MCF 10A (cell line): ENCODE measurements at regions not wholly inside any gene's neighbourhood (a gene's known extent, or its start where the extent isn't known, plus 50 kb on each side); places are given as distances from the start of the nearest gene placed in this dataset.

Experiments
- BruUV-seq: library from RNA; stranded (reverse); fragments of 400-500 nt; replicated peaks from 2 replicates; lab custom pipeline; 2021; lab: Mats Ljungman, UMichigan
- CTCF ChIA-PET: fragments of 300-600 bp; sonication (Branson Sonifier 250); formaldehyde crosslinking; extraction: SDS; loops from one replicate; lab custom pipeline; 2021; ENCODE audit warnings: antibody characterized with exemption, inconsistent platforms; lab: Yijun Ruan, JAX
- POLR2A ChIA-PET: fragments of 300-600, 350-650 bp; sonication (Branson Sonifier 250); formaldehyde crosslinking; extraction: SDS; loops from one replicate; lab custom pipeline; 2020; ENCODE audit warnings: antibody characterized with exemption, inconsistent platforms; lab: Yijun Ruan, JAX
- DNase-seq: peaks from one replicate; pipeline ENCODE4 v3.0.0-alpha.2; 2018; ENCODE audit not compliant: unreplicated experiment
- H3K27ac Mint-ChIP-seq: one replicate; pipeline ENCODE4 v1.8.0; 2022; ENCODE audit warnings: mild to moderate bottlenecking, low read depth, mixed read lengths; ENCODE audit not compliant: unreplicated experiment
- H3K27me3 Mint-ChIP-seq: one replicate; pipeline ENCODE4 v1.8.0; 2022; ENCODE audit warnings: mixed read lengths; ENCODE audit not compliant: insufficient read depth, unreplicated experiment
- H3K36me3 Mint-ChIP-seq: one replicate; pipeline ENCODE4 v1.8.0; 2022; ENCODE audit warnings: mild to moderate bottlenecking, moderate library complexity, mixed read lengths; ENCODE audit not compliant: insufficient read depth, unreplicated experiment
- H3K4me1 Mint-ChIP-seq: one replicate; pipeline ENCODE4 v1.8.0; 2022; ENCODE audit warnings: mixed read lengths; ENCODE audit not compliant: insufficient read depth, unreplicated experiment
- H3K4me3 Mint-ChIP-seq: one replicate; pipeline ENCODE4 v1.8.0; 2022; ENCODE audit warnings: mild to moderate bottlenecking, moderate library complexity, mixed read lengths; ENCODE audit not compliant: unreplicated experiment
- H3K9me3 Mint-ChIP-seq: one replicate; pipeline ENCODE4 v1.8.0; 2022; ENCODE audit warnings: mixed read lengths; ENCODE audit not compliant: unreplicated experiment
- intact Hi-C: fragments of 100-400 bp; cut with micrococcal nuclease; formaldehyde crosslinking; loops from 2 replicates; pipeline ENCODE4 v1.14.1; 2022
- TF ChIP-seq, protein P1 (sequence below): fragments of 200-600 bp; IDR thresholded peaks from one replicate; pipeline ENCODE4 v1.8.0; 2022; ENCODE audit warnings: antibody characterized with exemption, mild to moderate bottlenecking; ENCODE audit not compliant: unreplicated experiment

DNA sequence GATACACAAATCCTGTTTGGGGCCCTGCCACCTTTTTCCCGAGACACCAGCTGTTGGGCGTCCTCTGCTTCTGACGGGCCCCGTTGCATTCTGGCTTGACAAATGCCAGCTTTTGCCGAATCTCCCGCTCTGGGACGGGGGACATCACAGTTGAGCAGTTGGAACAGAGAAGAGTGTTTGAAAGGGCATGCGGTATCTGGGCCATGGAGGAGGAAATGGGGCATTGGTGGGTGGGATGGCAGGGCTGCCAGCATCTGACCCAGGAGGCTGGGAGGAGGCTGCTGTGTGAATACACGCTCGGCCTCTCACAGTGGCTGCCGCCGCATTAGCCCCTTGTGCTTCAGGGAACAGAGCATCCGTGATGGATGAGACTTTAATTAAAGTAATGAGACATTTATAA lies 184.3 kb upstream of the TNRC6C start:
- Mint-ChIP-seq H3K4me1 (peaks cover 5% of the 10 kb centered on the region), H3K27ac (no peak overlapping the region), H3K4me3 (no peak overlapping the region), H3K27me3 (no peaks in the 10 kb centered on the region), H3K36me3 (no peaks in the 10 kb centered on the region), H3K9me3 (no peaks in the 10 kb centered on the region)
- CTCF ChIA-PET, result interaction anchor here (0.7 to 1.4 kb wide), 2 partner anchors 28 to 239 kb away, joined by 3 to 4 read pairs; no protein-coding TSS in a partner anchor
- intact Hi-C loops, result loop anchor here (5.0 kb wide), 1 partner anchor 232 kb away; no protein-coding TSS in a partner anchor
- BruUV-seq, result no TSS peak
- TF ChIP-seq, protein P1, sequence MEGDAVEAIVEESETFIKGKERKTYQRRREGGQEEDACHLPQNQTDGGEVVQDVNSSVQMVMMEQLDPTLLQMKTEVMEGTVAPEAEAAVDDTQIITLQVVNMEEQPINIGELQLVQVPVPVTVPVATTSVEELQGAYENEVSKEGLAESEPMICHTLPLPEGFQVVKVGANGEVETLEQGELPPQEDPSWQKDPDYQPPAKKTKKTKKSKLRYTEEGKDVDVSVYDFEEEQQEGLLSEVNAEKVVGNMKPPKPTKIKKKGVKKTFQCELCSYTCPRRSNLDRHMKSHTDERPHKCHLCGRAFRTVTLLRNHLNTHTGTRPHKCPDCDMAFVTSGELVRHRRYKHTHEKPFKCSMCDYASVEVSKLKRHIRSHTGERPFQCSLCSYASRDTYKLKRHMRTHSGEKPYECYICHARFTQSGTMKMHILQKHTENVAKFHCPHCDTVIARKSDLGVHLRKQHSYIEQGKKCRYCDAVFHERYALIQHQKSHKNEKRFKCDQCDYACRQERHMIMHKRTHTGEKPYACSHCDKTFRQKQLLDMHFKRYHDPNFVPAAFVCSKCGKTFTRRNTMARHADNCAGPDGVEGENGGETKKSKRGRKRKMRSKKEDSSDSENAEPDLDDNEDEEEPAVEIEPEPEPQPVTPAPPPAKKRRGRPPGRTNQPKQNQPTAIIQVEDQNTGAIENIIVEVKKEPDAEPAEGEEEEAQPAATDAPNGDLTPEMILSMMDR, result no peak
- POLR2A ChIA-PET, result no interaction called here
- DNase-seq, result no peak

DNA sequence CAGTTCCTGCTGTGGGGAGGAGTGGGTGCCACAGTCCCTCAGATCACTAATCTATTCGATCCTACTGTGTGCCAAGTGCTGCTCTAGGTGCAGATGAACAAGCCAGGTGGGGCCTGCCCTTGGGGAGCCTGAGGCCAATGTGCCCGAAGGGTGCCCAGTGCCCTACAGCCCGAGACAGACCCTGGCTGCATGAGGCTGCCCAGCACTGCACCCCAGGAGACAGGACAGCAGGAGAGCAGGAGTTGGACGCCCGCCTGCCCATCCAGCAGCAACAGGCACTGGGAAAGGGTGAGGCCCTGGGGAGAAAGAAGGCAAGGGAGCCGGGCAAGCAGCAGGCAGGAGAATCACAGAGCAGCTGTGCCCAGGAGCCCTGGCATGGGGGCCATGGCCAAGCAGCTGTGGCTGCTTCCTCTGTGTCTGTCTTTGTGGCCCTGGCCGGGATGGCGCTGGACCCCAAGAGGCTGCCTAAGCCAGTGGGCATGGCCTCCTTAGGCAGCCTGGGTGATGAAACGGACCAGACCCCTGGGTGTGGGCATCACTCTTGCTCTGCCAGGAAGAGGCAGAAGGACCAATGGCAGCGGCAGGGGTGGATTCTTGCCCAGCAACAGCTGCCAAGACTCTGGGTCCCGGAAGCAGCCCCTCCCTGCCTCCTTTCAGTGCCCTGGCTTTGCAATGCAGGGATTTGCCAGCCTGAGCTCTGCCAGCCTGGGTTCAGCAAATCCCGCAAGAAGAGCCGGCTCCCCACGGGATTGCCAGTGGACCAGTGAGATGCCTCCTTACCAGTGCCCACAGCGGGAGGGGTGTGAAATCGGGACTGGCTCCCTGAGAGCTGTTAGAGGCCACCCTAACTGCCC lies 179.6 kb upstream of the TNRC6C start:
- peak; percentile 34 for DNase-seq
- Mint-ChIP-seq H3K4me3 (no peak overlapping the region), H3K27ac (no peak overlapping the region), H3K9me3 (no peaks in the 10 kb centered on the region), H3K27me3 (peaks cover 1% of the 10 kb centered on the region), H3K36me3 (no peaks in the 10 kb centered on the region), H3K4me1 (no peaks in the 10 kb centered on the region)
- intact Hi-C loops, result no loop called here
- BruUV-seq, result no TSS peak
- POLR2A ChIA-PET, result no interaction called here
- TF ChIP-seq, protein P1, result no peak
- CTCF ChIA-PET, result interaction anchor here (0.6 kb wide), 3 partner anchors 203 to 504 kb away, joined by 3 to 4 read pairs (median 4); no protein-coding TSS in a partner anchor

DNA sequence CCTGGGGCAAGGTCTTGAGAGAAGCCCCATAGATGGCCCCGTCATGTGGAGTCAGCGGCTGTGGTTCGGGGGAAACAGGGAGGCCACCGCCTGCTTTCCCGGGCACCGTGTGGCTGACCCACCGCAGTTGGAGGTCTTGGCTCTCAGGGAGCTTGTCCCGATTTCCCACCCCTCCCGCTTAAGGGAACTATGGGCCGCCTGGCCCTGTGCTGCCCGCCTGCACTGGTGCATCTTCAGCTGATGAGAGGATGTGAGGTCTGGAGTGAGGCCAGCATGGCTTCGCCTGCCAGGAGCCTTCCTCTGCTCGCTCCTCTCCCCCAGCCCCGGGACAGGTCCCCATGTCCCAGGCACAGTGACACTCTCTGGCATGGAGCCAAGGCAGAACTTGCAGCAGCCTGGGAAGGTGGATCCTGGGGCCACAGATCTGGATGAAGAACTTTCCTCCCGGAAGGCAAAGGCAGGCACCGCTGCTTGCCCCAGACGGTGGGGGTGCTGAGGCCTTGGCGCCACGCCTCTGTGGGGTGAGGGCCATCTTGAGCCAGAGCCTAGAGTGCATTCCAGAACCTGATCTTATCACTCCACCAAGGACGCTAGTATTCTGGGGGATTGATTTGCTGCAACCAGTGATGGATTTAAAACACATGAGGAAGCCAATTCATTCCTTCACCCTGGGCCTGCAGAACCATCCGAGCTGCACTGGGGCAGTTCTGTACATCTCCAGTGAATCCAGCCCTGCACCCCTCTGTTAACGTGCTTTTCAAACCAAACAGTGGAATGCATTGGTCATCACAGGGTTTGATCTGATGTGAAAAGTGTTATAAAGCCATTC lies 178.6 kb upstream of the TNRC6C start:
- H3K36me3 Mint-ChIP-seq, result no peaks in the 10 kb centered on the region
- CTCF ChIA-PET, result interaction anchor here (0.6 kb wide), 1 partner anchor 204 kb away, joined by 4 read pairs; no protein-coding TSS in a partner anchor

More for the DNA sequence above, 178.6 kb upstream of the TNRC6C start:
- POLR2A ChIA-PET, result no interaction called here
- Mint-ChIP-seq H3K4me1 (no peaks in the 10 kb centered on the region), H3K9me3 (no peaks in the 10 kb centered on the region), H3K4me3 (no peak overlapping the region), H3K27me3 (peaks cover 12% of the 10 kb centered on the region), H3K27ac (no peak overlapping the region)
- intact Hi-C loops, result no loop called here
- DNase-seq, result no peak
- no TSS peak for BruUV-seq
- TF ChIP-seq, protein P1, result no peak
